ENCODE measurements at regions not wholly inside any gene's neighbourhood (a gene's known extent, or its start where the extent isn't known, plus 50 kb on each side); places are given as distances from the start of the nearest gene placed in this dataset.

- no peak for DNase-seq
Measured at GRCh38 chr5:58060996-58061395, 398.9 kb downstream of the PLK2 start.

DNA sequence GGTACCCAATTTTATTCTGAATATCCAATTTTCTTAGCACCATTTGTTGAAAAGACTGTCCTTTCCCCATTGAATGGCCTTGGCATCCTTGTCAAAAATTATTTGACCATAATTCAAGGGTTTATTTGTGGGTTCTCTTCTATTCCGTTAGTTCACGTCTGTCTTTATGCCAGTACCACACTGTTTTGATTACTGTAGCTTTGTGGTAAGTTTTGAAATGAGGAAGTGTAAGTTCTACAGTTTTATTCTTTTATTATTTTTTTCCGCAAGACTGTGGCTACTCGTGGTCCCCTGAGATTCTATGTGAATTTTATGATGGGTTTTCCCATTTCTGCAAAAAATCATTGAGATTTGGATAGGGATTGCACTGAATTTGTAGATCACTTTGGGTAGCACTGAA lies 402.6 kb downstream of the PLK2 start:
- no peak for DNase-seq

DNA sequence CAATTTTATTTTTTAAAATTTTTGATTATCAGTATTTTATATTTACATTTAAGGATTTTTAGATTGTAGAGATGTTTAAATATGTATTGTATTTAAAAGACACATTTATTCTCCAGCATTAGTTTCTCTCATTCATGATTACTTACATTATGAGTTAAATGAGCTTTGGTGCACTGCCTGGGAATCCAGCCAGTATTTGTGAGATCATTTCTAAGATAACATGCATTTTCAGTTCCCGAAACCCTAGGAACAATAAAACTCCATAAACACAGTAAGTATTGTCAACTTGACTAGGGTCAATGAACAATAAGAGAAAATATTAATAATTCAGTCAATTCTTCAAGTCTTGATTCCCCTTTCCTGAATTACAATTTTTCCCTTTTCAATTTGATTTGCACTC lies 403.3 kb downstream of the PLK2 start:
- no peak for DNase-seq

DNA sequence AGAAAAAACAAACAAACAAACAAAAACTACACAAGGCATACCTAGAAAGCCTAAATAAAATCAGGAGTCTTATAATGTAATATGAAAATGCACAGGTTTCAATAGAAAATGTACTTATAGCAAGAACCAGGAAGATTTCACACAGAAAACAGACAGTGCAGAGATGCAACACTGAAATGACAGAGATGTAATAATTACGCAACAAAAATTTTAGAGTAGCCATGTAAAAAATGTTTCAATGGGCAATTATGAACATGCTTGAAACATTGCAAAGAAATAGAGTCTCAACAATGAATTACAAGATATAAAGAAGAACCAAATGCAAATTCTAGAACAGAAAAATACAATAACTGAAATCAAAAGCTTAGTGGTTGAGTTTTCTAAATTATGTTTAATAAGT lies 405.9 kb downstream of the PLK2 start:
- no peak for DNase-seq

DNA sequence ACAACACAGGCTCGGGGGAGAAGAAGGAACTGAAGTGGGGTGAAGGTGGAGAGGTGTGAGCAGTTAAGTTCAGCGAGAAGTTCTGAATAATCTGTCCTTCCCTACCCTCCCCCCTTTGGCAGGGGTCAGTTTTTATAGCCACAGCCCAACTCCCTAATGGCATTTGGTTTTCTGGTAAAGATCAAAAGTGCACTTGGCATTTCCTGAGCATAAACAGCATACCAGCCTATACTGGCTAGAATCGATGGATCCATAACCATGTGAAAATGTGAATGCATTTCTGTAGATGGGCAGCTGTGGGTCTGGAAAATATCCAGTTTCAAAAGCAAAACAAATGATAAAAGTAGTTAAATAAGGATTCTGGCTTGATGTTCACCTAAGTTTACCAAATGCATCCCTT lies 410.9 kb downstream of the PLK2 start:
- DNase-seq, result no peak

- DNase-seq, result no peak
Measured at GRCh38 chr5:58048185-58048925, 411.5 kb downstream of the PLK2 start.

GRCh38 chr5:58046371-58046770 lies 413.5 kb downstream of the PLK2 start:
- no peak for DNase-seq

DNA sequence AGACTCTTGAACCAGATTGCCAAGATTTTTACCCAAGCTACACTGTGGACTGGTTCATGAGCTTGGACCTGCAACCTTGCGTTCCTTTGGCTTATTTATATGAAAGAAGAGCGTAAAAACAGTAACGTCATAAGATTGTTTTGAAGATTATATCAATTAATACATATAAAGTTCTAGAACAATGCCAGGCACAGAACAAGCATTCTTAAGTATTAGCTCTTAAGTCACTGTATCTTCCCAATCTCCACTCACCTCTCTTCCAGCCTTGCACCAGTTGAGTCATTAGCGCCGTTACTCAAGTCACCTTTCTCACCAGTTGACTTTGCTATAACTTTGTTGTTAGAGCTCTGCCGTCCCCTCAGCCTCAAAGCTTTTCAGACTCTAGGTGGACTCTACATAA lies 415.7 kb downstream of the PLK2 start:
- DNase-seq, result no peak

- DNase-seq, result no peak
Measured at GRCh38 chr5:58043032-58043945, 416.6 kb downstream of the PLK2 start.

DNA sequence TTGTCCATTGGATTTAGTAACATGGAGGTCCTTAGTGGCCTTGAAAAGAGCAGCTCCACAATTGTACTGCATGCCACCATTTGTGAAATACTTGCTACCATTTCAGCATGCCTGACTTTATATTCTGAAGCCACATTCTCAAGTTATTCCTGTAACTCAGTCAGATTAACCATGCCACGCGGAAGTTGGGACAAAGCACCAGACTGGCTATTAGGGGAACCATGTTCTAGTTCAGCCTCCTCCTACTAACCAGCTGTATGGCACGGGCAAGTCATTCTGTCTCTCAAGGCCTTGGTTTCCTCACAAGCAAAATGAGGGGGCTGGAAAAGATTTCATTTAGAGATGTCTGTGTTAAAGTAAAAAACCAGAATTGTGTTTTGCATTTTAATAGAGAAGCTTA lies 418.0 kb downstream of the PLK2 start:
- no peak for DNase-seq

- DNase-seq, result no peak
Measured at GRCh38 chr5:58040846-58041245, 419.0 kb downstream of the PLK2 start.

DNA sequence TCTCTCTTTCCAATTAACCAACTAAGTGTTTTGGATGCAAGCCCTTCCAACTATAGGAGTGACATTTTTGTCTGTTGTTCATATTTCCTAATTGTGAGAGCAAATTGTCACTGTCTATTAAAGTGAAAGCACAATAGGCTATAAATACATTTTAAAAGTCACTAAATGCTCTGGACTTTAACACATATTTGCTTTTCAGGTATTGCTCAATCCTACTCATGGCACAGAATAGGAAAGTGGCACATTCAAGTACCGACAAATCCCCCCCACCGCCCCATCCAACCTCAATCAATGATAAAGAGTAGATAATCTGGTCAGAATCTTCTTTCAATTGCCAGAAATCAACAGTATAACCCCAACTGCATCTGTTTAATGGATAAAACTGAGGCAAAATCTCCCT lies 419.8 kb downstream of the PLK2 start:
- no peak for DNase-seq

- no peak for DNase-seq
Measured at GRCh38 chr5:58037899-58038298, 422.0 kb downstream of the PLK2 start.

- DNase-seq, result no peak
Measured at GRCh38 chr5:58025809-58026208, 434.1 kb downstream of the PLK2 start.

DNA sequence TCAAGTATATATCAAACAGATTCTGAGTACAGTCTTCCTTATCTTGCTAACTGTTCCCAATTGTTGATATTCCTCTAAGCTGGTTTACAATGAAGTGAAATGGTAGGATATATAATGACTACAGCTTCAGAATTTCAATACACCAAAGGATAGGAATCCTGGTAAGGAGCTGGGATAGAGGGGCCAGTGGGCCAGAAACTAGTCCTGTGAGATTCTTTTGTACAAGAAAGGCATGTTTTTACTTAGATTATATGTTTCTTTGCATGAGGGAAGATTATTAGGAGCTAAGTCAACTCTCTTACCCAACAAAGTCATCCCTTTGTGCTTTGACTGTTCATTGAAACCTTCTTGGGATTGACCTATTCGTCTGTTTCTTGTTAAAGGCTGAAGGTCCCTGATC lies 435.7 kb downstream of the PLK2 start:
- DNase-seq, result no peak

- DNase-seq, result no peak
Measured at GRCh38 chr5:58022055-58022454, 437.8 kb downstream of the PLK2 start.

DNA sequence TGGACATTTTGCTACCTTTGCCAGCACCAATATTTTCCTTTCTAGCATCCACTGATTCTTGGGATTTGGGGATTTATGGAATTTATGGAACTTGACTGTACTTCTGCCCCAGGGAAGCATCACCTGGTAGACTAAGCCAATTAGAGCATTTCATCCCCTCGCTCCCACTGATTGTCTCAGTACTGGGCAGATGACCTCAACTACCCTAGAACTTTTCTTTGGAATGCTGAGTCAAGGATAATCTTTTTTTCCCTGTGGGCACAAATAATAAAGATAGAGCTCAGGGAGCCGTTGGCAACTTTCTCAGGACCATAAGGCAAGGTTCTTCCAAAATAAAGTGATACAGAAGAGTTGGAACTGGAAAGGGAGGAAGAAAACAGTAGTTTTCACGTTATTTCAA lies 438.4 kb downstream of the PLK2 start:
- no peak for DNase-seq

- no peak for DNase-seq
Measured at GRCh38 chr5:58019614-58020013, 440.3 kb downstream of the PLK2 start.

DNA sequence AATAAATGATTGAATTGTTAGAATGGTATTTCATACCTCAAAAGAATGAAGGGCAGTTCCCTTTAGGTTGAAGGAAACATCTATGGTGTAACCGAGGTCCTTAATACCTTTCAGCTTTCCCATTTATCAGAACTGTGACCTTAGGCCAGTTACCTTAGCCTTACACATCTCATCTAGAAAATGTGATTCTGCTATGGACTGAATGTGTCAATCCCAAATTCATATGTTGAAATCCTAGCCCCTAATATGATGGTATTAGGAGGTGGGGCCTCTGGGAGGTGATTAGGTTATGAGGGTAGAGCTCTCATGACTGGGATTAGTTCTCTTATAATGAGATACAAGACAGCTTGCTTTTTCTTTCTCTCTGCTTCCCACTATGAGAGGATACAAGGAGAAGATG lies 441.9 kb downstream of the PLK2 start:
- no peak for DNase-seq

GRCh38 chr5:58016877-58017276 lies 443.0 kb downstream of the PLK2 start:
- no peak for DNase-seq

DNA sequence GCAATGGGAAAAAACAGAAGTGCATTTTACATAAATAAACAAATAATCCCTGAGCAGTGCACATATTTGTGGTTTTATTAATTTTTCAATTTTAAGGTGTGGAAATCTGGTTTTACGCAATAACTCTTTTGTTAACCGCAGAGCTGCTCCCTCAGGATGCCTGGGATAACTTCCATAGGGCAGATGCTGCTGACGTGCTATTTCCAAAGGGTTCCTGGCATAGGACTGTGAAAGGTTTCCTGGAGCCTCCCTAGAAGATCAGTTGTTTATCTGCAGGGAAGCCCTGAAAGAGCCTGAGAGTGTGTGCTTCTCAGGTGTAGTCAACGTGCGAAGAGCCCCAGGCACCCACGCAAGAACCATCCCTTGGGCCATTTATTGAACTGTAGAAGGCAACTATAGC lies 443.5 kb downstream of the PLK2 start:
- DNase-seq, result no peak

DNA sequence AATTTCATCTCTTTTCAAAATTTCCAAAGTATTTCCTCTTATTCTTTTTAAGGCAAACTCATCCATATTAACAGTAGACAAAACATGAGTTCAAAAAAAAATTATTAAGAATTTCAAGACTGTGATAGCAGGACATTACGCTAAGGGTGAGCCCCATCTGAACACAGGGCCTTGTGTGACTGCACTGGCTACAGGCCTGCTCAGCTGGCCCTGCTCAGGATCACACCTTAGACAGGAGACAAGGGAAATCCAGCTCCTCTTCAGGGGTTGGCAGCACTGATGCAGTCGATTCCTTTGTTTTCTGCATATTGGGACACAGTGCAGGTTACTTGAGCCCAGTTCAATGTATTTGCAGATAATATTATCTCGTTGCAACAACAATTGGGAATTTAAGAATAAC lies 444.7 kb downstream of the PLK2 start:
- DNase-seq, result no peak

DNA sequence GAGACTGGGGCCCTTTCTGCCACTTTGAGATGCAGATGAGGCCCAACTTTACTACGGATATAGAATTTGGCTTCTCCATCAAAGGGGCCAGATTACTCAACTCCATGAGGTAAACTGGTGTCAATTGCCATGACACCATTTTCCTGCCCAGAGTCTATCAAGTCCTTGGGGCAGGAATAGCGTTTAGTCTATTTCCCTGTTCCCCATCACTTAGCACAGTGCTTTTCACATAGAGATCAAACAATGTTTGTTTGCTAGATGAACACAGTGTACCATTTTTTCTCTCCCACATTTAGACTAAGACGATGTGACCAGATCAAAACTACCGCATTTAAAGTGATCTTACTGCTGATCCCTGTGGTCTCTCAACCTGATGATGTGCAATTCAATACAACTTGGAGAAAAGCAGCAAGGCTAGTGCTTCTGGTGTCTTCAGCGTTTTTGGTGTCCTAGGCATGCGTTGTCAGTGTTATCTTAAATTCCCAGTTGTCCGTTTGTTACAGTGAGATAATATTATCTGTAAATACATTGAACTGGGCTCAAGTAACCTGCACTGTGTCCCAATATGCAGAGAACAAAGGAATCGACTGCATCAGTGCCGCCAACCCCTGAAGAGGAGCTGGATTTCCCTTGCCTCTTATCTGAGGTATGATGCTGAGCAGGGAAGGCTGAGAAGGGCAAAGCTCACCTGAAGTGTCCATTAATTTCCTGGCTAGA lies 446.2 kb downstream of the PLK2 start:
- DNase-seq, result no peak

Data from T-helper 1 cell (primary cell).